Muscle of leg (tissue), 3 donors: ENCODE measurements at regions not wholly inside any gene's neighbourhood (a gene's known extent, or its start where the extent isn't known, plus 50 kb on each side); places are given as distances from the start of the nearest gene placed in this dataset.

Source experiments
- DNase-seq: peaks from one replicate; pipeline ENCODE4 v3.0.0; 2013
- H3K27ac ChIP-seq: one replicate; pipeline ENCODE4 v1.5.1; 2013; ENCODE audit warnings: mild to moderate bottlenecking, low read length, control low read depth
- H3K27me3 ChIP-seq: one replicate; pipeline ENCODE4 v1.6.1; 2013; ENCODE audit warnings: low read length; ENCODE audit not compliant: control insufficient read depth, insufficient read depth
- H3K36me3 ChIP-seq: one replicate; pipeline ENCODE4 v1.6.1; 2013; ENCODE audit warnings: low read length; ENCODE audit not compliant: control insufficient read depth, insufficient read depth
- H3K4me1 ChIP-seq: one replicate; pipeline ENCODE4 v1.6.1; 2013; ENCODE audit warnings: low read length; ENCODE audit not compliant: control insufficient read depth, insufficient read depth
- H3K4me3 ChIP-seq: one replicate; pipeline ENCODE4 v1.5.1; 2013; ENCODE audit warnings: low read length, control low read depth
- H3K9me3 ChIP-seq: replicated peaks from 2 replicates; pipeline ENCODE4 v1.6.1; 2013; ENCODE audit warnings: low read depth, low read length; ENCODE audit not compliant: control insufficient read depth
- WGBS: methylation state at CpG from one replicate; pipeline ENCODE4 v1.1.5; 2013; ENCODE audit warnings: missing lambda C conversion rate; ENCODE audit not compliant: insufficient coverage; 5-methylcytosine and 5-hydroxymethylcytosine counted together

DNA sequence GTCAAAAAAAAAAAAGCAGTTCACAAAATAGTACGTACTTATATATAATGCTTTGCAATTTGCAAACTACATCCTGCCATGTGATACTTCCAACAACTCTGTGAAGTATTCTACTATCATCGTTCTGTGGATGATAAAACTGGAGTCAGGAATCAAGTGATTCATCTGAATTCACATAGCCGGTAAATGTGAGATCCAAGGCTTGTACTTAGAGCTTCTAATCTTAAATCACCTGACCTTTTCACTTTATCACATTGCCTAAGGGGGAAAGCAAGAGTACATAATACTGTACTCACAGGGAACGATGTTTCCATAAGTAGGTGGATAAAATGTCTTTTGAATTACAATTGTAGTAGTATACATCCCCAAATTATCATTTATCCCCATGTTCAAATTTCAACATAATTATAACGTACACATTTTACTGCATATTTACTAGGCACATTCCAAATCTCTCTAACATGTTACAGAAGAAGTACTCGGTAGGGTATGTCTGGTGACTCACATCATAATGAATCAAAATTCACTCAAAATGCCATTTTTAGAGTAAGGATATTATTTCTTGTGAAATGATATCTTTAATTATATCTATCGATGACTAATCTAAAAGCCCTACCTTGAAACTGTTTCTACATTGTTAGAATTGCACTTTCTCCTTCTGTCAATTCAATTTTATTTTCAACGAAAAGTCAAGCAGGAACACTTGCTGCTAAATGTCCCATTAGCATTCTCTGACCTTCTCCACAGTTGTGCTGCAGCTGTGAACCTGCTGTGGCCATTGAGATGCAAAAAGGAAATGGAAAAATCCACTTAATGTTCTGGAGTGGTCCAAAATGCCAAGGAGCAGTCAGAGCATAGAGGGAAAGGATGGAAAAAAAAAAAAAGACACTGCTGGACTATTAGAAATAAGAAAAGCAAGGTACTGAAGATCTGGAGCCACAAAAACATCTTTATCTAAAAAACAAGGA is 78.9 kb downstream of the OR2K2 start:
- no peak overlapping the region for H3K4me3 ChIP-seq
- no peak for DNase-seq
- H3K36me3 ChIP-seq = no peaks in the 10 kb centered on the region
- no peaks in the 10 kb centered on the region for H3K4me1 ChIP-seq
- H3K27ac ChIP-seq = no peak overlapping the region
- H3K27me3 ChIP-seq = no peaks in the 10 kb centered on the region
- 50% methylated on average over 2 of the region's 8 CpGs for WGBS
- H3K9me3 ChIP-seq = no peaks in the 10 kb centered on the region

DNA sequence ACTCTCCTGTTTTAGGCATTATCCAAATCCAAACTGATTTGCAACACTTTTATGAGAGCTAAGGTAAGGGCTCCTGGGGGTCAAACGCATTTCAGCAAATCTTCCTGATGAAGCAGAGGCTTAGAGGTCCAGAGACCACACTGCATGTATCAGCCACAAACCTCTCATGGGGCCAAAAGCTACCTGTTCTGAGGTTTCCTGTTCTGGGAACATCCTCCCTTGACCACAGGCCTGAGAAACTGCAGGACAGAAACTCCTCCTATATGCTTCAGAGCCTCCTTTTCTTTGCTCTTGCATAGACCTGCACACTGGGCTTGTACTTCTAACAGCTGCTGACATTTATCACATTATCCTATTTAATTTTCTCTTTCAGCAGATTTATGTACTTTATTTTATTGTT is 92.6 kb downstream of the OR2K2 start:
- Histone ChIP-seq H3K9me3 (no peaks in the 10 kb centered on the region), H3K4me1 (peaks cover 16% of the 10 kb centered on the region), H3K36me3 (no peaks in the 10 kb centered on the region), H3K4me3 (no peak overlapping the region), H3K27ac (no peak overlapping the region), H3K27me3 (no peaks in the 10 kb centered on the region)
- DNase-seq = no peak
- WGBS = 80% methylated on average over 1 of the region's 1 CpG

GRCh38 chr9:111236332-111236731 is 93.7 kb downstream of the OR2K2 start:
- Histone ChIP-seq H3K9me3 (no peaks in the 10 kb centered on the region), H3K27ac (peak overlapping the region; percentile 67), H3K27me3 (no peaks in the 10 kb centered on the region), H3K36me3 (no peaks in the 10 kb centered on the region), H3K4me1 (peaks cover 20% of the 10 kb centered on the region), H3K4me3 (no peak overlapping the region)
- DNase-seq = peak; percentile 41
- WGBS = 17% methylated on average over 1 of the region's 2 CpGs

DNA sequence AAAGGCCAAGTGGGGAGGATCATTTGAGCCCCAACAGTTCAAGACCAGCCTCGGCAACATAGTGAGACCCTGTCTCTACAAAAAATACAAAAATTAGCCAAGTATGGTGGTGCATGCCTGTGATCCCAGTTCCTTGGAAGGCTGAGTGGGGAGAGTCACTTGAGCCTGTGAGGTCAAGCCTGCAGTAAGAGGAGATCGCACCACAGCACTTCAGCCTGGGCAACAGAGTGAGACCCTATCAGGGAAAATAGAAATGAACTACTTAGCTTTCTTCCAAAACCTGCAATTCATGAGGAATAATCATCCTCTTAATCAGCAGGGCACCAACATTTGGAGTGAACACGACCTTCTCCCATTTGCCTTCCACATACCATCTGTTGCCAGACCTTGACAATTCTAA is 96.1 kb downstream of the OR2K2 start:
- H3K36me3 ChIP-seq = no peaks in the 10 kb centered on the region
- no CpG with 5 or more reads among the region's 3 CpGs for WGBS
- H3K9me3 ChIP-seq = no peaks in the 10 kb centered on the region
- DNase-seq = no peak
- H3K27me3 ChIP-seq = no peaks in the 10 kb centered on the region
- H3K4me1 ChIP-seq = peaks cover 20% of the 10 kb centered on the region
- peak overlapping the region; percentile 65 for H3K27ac ChIP-seq
- no peak overlapping the region for H3K4me3 ChIP-seq

GRCh38 chr9:111232997-111233790 is 96.8 kb downstream of the OR2K2 start:
- DNase-seq = peak; percentile 93
- WGBS = 18% methylated on average over 4 of the region's 8 CpGs

DNA sequence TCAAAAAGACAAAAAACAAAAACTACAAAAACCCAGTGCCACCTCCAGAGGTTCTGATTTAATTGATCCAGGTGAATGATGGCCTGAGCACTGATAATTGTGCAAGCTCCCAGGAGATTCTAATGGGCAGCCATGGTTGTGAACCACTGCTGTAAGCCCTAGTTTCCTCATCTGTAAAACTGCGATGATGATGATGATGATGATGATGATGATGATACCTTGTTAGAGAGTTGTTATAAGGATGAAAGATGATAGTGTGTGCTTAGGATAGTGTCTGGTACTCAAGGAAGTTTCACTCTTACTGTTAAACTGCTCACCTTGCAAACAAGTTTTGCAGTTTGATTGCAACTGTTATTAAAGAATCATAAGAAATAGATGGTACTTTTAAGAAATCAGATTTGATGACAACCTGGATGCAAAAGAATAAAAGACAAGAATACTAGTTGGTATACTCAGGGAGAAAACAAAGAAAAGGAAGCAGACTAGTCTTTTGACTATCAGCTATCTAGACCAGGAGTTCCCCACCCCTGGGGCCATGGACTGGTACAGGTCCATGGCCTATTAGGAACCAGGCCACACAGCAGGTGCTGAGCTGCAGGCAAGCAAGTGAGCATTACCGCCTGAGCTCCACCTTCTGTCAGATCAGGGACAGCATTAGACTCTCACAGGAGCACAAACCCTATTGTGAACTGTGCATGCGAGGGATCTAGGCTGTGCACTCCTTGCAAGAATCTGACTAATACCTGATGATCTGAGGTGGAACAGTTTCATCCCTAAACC is 98.0 kb downstream of the OR2K2 start:
- Histone ChIP-seq H3K27ac (peak overlapping the region; percentile 26), H3K4me3 (no peak overlapping the region), H3K9me3 (no peaks in the 10 kb centered on the region), H3K27me3 (no peaks in the 10 kb centered on the region), H3K4me1 (peaks cover 15% of the 10 kb centered on the region), H3K36me3 (no peaks in the 10 kb centered on the region)
- DNase-seq = peak; percentile 13
- 70% methylated on average over 3 of the region's 3 CpGs for WGBS

More at GRCh38 chr9:111232997-111233790, 96.8 kb downstream of the OR2K2 start:
- Histone ChIP-seq H3K4me1 (peaks cover 20% of the 10 kb centered on the region), H3K4me3 (no peak overlapping the region), H3K9me3 (no peaks in the 10 kb centered on the region), H3K27me3 (no peaks in the 10 kb centered on the region), H3K27ac (peak overlapping the region; percentile 65), H3K36me3 (no peaks in the 10 kb centered on the region)

DNA sequence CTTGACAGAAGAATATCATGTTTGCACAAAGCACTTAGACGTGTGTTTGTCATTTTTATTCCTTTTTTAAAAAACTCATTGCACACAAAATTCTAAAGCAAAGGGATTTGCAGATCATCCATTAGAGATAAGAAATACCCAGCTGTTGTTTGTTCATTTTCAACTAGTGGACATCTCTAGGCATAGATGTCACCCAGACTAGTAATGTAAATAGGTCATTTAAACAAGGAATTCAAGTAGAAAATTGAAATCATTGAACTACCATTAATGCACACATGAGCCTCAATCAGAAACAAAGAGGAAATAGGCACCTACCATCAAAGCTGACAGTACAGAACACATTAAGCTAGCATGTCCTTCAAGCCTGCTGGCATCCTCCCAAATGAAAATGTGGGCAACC is 107.3 kb downstream of the OR2K2 start:
- Histone ChIP-seq H3K4me1 (no peaks in the 10 kb centered on the region), H3K4me3 (no peak overlapping the region), H3K36me3 (no peaks in the 10 kb centered on the region), H3K27me3 (no peaks in the 10 kb centered on the region), H3K9me3 (no peaks in the 10 kb centered on the region), H3K27ac (no peak overlapping the region)
- WGBS = no CpG with 5 or more reads among the region's 1 CpG
- no peak for DNase-seq

DNA sequence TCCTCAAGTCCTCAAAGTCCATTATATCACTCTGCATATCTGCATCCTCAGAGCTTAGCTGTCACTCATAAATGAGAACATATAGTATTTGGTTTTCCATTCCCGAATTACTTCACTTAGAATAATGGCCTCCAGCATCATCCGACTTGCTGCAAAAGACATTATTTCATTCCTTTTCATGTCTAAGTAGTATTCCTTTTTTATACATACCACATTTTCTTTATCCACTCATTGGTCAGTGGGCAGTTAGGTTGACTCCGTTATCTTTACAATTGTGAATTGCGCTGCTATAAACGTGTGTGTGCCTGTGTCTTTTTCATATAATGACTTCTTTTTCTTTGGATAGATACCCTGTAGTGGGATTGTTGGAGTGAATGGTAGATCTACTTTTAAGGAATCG is 117.2 kb downstream of the OR2K2 start:
- WGBS = no CpG with 5 or more reads among the region's 6 CpGs
- no peaks in the 10 kb centered on the region for H3K9me3 ChIP-seq

GRCh38 chr9:111198936-111199335 is 131.1 kb downstream of the OR2K2 start:
- Histone ChIP-seq H3K9me3 (peaks cover 5% of the 10 kb centered on the region), H3K27ac (no peak overlapping the region), H3K4me1 (peaks cover 4% of the 10 kb centered on the region), H3K4me3 (no peak overlapping the region), H3K27me3 (no peaks in the 10 kb centered on the region), H3K36me3 (no peaks in the 10 kb centered on the region)
- no peak for DNase-seq

More for the DNA sequence above, 117.2 kb downstream of the OR2K2 start:
- Histone ChIP-seq H3K4me1 (no peaks in the 10 kb centered on the region), H3K27ac (no peak overlapping the region), H3K27me3 (no peaks in the 10 kb centered on the region), H3K36me3 (no peaks in the 10 kb centered on the region), H3K4me3 (no peak overlapping the region)
- no peak for DNase-seq

DNA sequence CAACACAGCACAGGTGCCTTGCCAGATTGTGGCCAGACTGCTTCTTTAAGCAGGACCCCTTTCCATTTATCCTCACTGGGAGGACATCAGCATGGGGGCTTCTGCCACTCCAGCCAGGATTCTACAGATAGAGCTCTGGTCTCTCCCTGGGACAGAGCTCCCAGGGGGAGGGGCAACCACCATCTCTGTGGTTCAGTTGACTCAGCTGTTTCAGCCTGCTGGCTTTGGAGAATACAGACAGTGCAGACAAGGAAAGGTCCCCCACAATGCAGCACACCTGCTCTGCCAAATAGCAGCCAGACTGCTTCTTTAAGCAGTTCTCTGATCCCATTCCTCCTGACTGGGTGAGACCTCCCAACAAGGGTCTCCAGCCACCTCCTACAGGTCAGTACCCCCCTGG is 132.8 kb downstream of the OR2K2 start:
- no peaks in the 10 kb centered on the region for H3K9me3 ChIP-seq
- no peaks in the 10 kb centered on the region for H3K36me3 ChIP-seq
- no peak overlapping the region for H3K27ac ChIP-seq
- H3K4me3 ChIP-seq = no peak overlapping the region
- peaks cover 4% of the 10 kb centered on the region for H3K4me1 ChIP-seq
- H3K27me3 ChIP-seq = no peaks in the 10 kb centered on the region
- DNase-seq = no peak
